Choroid plexus epithelial cell (primary cell): ENCODE measurements at regions not wholly inside any gene's neighbourhood (a gene's known extent, or its start where the extent isn't known, plus 50 kb on each side); places are given as distances from the start of the nearest gene placed in this dataset.

Experiments used
- DNase-seq: peaks from one replicate; pipeline ENCODE4 v3.0.0-alpha.2; 2010; ENCODE audit warnings: low read depth
- H3K4me3 ChIP-seq: 2 replicates; pipeline ENCODE4 v1.5.1; 2011; ENCODE audit warnings: low read depth, mild to moderate bottlenecking, control low read depth, low read length, moderate library complexity
- CTCF ChIP-seq: conservative IDR thresholded peaks from 2 replicates; pipeline ENCODE4 v1.5.1; 2011; ENCODE audit warnings: low read depth, mild to moderate bottlenecking, control low read depth, inconsistent platforms, low read length, moderate library complexity

GRCh38 chr15:62968699-62969098 is 73.8 kb upstream of the TPM1 start:
- TF ChIP-seq CTCF: no peak
- DNase-seq: no peak

DNA sequence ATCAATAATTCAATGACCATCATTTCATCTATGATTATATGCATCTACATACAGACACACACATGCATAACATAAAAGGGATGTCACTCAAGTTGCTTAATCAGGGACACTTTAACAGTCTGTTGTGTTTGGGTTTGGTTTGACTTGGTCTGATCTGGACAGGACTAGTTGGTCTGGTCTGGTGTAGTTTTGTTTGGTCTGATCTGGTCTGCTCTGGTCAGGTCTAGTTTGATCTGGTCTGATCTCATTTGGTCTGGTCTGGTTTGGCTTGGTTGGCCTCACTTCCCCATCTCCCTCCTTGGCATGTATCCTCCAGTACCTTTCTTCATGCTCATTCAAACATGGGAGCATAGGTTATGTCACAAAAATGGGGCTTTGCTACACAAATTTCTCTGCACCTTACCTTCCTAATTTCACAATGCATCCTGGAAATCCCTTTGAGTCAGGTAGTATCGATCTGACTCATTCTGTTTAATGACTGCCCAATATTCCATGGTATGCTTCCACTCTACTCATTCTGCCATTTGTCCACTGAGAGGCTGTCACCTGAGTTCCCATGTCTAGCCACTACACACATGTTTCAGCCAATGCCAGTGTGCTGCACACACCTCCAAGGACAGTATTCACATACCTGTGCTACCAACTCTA is 73.0 kb upstream of the TPM1 start:
- no peak overlapping the region for H3K4me3 ChIP-seq

More at GRCh38 chr15:62968699-62969098, 73.8 kb upstream of the TPM1 start:
- no peak overlapping the region for H3K4me3 ChIP-seq

DNA sequence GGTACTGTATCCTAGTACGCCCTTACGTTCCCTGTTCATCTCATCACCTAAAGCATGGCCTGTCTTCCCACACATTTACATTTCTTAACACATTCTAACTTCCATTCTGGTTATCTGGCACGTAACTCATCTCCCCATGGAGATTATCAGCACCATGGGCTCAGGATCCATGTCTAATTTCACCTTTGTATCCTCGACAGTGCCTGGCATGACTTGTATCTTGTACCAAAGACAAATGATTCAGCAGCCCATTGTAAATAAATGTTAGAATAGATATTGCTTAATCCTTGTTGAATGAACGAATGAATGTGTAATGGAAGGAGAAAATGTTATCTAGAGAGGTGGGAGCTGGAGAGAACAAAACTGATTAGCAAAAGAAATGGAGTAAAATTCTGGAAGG is 69.7 kb upstream of the TPM1 start:
- no peak overlapping the region for H3K4me3 ChIP-seq
- no peak for TF ChIP-seq CTCF
- peak; percentile 49 for DNase-seq

More for the DNA sequence above, 73.0 kb upstream of the TPM1 start:
- no peak for DNase-seq
- no peak for TF ChIP-seq CTCF

DNA sequence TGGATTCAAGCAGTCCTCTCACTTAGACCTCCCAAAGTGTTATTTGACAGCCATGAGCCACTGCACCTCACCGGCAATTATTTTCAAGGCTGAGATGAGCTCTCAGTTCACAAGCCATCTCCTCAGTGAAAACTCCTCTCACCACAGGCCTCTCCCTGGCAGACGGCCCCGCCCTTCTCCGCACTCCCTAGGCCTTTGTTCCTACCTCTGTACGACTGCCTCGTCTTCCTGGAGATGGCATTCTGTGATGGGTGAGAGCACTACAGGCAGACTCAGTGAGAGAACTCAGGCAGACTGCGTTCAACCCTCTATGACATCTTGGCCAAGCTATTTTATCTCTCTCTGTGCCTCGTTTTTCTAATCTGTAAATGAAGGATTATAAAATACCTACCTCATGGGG is 67.0 kb upstream of the TPM1 start:
- H3K4me3 ChIP-seq: no peak overlapping the region
- TF ChIP-seq CTCF: no peak
- DNase-seq: no peak

- peak; percentile 62 for DNase-seq
- H3K4me3 ChIP-seq: no peak overlapping the region
- TF ChIP-seq CTCF: no peak
Observed at GRCh38 chr15:62976301-62976881, 66.2 kb upstream of the TPM1 start.

DNA sequence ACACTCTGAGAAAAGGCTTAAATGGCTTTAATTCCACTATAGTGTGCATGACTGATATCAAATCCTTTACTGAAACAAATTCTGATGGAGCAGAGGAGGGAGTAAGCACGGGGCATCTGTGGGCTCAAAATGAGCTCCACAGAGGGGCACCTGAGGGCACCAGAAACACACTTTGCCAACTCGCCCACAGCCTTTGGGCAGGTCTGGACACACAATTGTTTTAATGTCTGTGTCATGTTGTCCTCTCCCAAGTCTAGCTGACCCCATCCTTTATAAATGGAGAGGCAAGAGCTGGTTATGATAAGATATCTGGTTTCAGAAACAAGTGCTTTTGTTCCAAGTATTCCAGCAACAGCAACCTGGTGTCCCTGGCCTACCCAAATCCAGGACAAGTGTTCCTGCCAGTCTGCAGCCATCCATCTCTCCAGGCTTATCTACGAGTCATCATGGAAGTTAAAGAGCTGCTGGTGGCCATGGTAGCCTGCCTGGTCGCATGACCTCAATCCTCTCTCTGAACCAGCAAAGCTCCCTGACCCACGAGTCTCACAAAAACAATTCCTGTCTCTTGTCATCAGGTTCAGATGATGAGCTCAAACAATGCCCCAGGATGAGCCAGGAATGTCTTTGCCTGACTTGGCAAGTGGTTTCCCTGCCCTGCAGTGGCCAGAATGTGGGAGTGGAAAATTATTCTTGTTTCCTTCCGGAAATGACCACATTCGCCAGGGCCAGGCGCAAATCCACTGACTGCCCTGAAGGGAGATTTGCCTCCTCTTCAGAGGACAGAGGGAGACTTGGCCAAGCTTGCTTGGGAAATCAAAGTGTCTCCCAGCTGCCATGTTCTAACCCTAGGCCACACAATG is 64.4 kb upstream of the TPM1 start:
- no peak for TF ChIP-seq CTCF
- DNase-seq: peak; percentile 28
- H3K4me3 ChIP-seq: no peak overlapping the region
